GM12878 (cell line): ENCODE measurements at regions not wholly inside any gene's neighbourhood (a gene's known extent, or its start where the extent isn't known, plus 50 kb on each side); places are given as distances from the start of the nearest gene placed in this dataset.

Experiments
- ASH2L ChIP-seq: fragments of 300-600, 200-600 bp; sonication (generic); IDR thresholded peaks from 2 replicates; pipeline ENCODE4 v1.6.1; 2017; ENCODE audit warnings: low read depth, mild to moderate bottlenecking, borderline replicate concordance
- BCL11A ChIP-seq: IDR thresholded peaks from 2 replicates; pipeline ENCODE4 v1.6.1; 2011; ENCODE audit warnings: low read depth, low read length
- DPF2 ChIP-seq: fragments of 450-650 bp; IDR thresholded peaks from 2 replicates; pipeline ENCODE4 v1.6.1; 2017; ENCODE audit warnings: mild to moderate bottlenecking
- IKZF1 ChIP-seq: fragments of 450-650 bp; conservative IDR thresholded peaks from 2 replicates; pipeline ENCODE4 v1.6.1; 2017; ENCODE audit warnings: antibody characterized with exemption, mild to moderate bottlenecking
- JUND ChIP-seq: IDR thresholded peaks from 2 replicates; pipeline ENCODE4 v1.6.1; 2012; ENCODE audit warnings: low read depth, mild to moderate bottlenecking, low read length, improper control_type of control experiment, moderate library complexity
- MEF2B ChIP-seq: fragments of 450-650 bp; IDR thresholded peaks from 2 replicates; pipeline ENCODE4 v1.6.1; 2018; ENCODE audit warnings: mild to moderate bottlenecking, moderate library complexity; ENCODE audit not compliant: partially characterized antibody, poor library complexity, severe bottlenecking
- NR2F1 ChIP-seq: fragments of 450-650 bp; conservative IDR thresholded peaks from 2 replicates; pipeline ENCODE4 v1.6.1; 2017; ENCODE audit warnings: mild to moderate bottlenecking
- SPI1 ChIP-seq: IDR thresholded peaks from 2 replicates; pipeline ENCODE4 v1.6.1; 2011; ENCODE audit warnings: low read depth, mild to moderate bottlenecking, low read length, moderate library complexity, borderline replicate concordance; ENCODE audit not compliant: insufficient read depth
- ZSCAN29 ChIP-seq: fragments of 450-650 bp; IDR thresholded peaks from 2 replicates; pipeline ENCODE4 v1.6.1; 2017; ENCODE audit warnings: mild to moderate bottlenecking, moderate library complexity
- TF ChIP-seq, protein P1 (sequence below): fragments of 450-650 bp; IDR thresholded peaks from 2 replicates; pipeline ENCODE4 v1.6.1; 2016; ENCODE audit warnings: mild to moderate bottlenecking
- TF ChIP-seq, protein P2 (sequence below): IDR thresholded peaks from 2 replicates; pipeline ENCODE4 v1.6.1; 2012; ENCODE audit warnings: improper control_type of control experiment, low read depth, low read length; ENCODE audit not compliant: insufficient replicate concordance
- TF ChIP-seq, protein P3 (sequence below): fragments of 450-650 bp; IDR thresholded peaks from 2 replicates; pipeline ENCODE4 v1.6.1; 2014; ENCODE audit warnings: mild to moderate bottlenecking
- TF ChIP-seq, protein P4 (sequence below): IDR thresholded peaks from 2 replicates; pipeline ENCODE4 v1.6.1; 2012; ENCODE audit warnings: low read length, inconsistent platforms

DNA sequence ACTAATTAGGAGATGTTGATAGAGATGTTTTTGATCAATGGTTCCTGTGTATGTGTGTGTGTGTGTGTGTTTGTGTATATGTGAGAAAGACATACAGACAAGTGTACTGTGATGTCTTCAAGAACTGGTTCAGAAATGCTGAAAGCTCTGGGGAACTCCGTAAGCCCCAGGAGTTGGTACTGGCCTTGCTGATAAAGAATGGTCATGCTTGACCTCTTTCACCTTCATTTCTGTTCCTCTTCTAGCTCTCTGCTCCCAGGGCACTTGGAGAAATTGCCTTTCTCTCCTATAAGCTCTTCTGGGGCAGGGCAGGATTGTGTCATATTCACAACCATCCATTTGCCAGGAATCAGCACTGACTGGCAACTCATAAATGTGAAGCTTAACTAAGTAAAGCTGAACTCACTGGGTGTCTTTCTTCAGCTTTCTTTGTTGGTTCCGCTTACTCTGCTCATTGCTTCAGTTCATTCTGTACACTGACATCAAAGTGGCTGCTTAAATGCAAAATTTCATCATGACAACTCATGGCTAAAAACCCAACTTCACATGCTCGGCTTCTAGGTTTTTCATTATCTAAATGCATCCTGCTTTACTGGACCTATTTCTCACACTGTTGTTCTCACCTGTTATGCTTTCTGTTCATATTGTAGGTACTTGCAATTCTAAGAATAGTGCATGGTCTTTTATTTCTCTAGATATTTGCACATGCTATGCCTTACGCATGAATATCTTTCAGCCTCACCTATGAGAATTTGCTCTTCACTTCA, 162.1 kb upstream of the LYSMD4 start (continued):
- peak; percentile 97 for TF ChIP-seq NR2F1
- TF ChIP-seq IKZF1 = peak; percentile 30; the same call in 1 of the 2 replicates
- peak; percentile 71; the same call in 1 of the 2 replicates for TF ChIP-seq SPI1
- TF ChIP-seq ASH2L = no peak
- 0 out of 2 replicates have a peak, but pooled peaks have one; percentile 35 for TF ChIP-seq BCL11A
- peak; percentile 92 for TF ChIP-seq MEF2B
- no peak for TF ChIP-seq ZSCAN29
- TF ChIP-seq, protein P1, sequence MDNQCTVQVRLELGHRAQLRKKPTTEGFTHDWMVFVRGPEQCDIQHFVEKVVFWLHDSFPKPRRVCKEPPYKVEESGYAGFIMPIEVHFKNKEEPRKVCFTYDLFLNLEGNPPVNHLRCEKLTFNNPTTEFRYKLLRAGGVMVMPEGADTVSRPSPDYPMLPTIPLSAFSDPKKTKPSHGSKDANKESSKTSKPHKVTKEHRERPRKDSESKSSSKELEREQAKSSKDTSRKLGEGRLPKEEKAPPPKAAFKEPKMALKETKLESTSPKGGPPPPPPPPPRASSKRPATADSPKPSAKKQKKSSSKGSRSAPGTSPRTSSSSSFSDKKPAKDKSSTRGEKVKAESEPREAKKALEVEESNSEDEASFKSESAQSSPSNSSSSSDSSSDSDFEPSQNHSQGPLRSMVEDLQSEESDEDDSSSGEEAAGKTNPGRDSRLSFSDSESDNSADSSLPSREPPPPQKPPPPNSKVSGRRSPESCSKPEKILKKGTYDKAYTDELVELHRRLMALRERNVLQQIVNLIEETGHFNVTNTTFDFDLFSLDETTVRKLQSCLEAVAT = no peak
- peak; percentile 31; the same call in 1 of the 2 replicates for TF ChIP-seq DPF2
- TF ChIP-seq, protein P2, sequence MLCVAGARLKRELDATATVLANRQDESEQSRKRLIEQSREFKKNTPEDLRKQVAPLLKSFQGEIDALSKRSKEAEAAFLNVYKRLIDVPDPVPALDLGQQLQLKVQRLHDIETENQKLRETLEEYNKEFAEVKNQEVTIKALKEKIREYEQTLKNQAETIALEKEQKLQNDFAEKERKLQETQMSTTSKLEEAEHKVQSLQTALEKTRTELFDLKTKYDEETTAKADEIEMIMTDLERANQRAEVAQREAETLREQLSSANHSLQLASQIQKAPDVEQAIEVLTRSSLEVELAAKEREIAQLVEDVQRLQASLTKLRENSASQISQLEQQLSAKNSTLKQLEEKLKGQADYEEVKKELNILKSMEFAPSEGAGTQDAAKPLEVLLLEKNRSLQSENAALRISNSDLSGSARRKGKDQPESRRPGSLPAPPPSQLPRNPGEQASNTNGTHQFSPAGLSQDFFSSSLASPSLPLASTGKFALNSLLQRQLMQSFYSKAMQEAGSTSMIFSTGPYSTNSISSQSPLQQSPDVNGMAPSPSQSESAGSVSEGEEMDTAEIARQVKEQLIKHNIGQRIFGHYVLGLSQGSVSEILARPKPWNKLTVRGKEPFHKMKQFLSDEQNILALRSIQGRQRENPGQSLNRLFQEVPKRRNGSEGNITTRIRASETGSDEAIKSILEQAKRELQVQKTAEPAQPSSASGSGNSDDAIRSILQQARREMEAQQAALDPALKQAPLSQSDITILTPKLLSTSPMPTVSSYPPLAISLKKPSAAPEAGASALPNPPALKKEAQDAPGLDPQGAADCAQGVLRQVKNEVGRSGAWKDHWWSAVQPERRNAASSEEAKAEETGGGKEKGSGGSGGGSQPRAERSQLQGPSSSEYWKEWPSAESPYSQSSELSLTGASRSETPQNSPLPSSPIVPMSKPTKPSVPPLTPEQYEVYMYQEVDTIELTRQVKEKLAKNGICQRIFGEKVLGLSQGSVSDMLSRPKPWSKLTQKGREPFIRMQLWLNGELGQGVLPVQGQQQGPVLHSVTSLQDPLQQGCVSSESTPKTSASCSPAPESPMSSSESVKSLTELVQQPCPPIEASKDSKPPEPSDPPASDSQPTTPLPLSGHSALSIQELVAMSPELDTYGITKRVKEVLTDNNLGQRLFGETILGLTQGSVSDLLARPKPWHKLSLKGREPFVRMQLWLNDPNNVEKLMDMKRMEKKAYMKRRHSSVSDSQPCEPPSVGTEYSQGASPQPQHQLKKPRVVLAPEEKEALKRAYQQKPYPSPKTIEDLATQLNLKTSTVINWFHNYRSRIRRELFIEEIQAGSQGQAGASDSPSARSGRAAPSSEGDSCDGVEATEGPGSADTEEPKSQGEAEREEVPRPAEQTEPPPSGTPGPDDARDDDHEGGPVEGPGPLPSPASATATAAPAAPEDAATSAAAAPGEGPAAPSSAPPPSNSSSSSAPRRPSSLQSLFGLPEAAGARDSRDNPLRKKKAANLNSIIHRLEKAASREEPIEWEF = peak; percentile 46
- TF ChIP-seq, protein P3, sequence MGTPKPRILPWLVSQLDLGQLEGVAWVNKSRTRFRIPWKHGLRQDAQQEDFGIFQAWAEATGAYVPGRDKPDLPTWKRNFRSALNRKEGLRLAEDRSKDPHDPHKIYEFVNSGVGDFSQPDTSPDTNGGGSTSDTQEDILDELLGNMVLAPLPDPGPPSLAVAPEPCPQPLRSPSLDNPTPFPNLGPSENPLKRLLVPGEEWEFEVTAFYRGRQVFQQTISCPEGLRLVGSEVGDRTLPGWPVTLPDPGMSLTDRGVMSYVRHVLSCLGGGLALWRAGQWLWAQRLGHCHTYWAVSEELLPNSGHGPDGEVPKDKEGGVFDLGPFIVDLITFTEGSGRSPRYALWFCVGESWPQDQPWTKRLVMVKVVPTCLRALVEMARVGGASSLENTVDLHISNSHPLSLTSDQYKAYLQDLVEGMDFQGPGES = no peak
- no peak for TF ChIP-seq JUND
- TF ChIP-seq, protein P4, sequence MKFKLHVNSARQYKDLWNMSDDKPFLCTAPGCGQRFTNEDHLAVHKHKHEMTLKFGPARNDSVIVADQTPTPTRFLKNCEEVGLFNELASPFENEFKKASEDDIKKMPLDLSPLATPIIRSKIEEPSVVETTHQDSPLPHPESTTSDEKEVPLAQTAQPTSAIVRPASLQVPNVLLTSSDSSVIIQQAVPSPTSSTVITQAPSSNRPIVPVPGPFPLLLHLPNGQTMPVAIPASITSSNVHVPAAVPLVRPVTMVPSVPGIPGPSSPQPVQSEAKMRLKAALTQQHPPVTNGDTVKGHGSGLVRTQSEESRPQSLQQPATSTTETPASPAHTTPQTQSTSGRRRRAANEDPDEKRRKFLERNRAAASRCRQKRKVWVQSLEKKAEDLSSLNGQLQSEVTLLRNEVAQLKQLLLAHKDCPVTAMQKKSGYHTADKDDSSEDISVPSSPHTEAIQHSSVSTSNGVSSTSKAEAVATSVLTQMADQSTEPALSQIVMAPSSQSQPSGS = peak; percentile 70; the same call in 1 of the 2 replicates
- TF ChIP-seq, all 136 proteins: peak for 19
